NCI-H446 treated with DMSO at 0.1 percent for 48 hours (cell line): ENCODE measurements at regions not wholly inside any gene's neighbourhood (a gene's known extent, or its start where the extent isn't known, plus 50 kb on each side); places are given as distances from the start of the nearest gene placed in this dataset.
"Not testable (repeated sequence)": the region's sequence is repeated elsewhere in the genome, so short reads cannot be mapped to it uniquely, and the experiment has no call there.

Experiments
- DNase-seq: peaks from one replicate; lab custom pipeline; 2025; lab: John Stamatoyannopoulos, UW

DNA sequence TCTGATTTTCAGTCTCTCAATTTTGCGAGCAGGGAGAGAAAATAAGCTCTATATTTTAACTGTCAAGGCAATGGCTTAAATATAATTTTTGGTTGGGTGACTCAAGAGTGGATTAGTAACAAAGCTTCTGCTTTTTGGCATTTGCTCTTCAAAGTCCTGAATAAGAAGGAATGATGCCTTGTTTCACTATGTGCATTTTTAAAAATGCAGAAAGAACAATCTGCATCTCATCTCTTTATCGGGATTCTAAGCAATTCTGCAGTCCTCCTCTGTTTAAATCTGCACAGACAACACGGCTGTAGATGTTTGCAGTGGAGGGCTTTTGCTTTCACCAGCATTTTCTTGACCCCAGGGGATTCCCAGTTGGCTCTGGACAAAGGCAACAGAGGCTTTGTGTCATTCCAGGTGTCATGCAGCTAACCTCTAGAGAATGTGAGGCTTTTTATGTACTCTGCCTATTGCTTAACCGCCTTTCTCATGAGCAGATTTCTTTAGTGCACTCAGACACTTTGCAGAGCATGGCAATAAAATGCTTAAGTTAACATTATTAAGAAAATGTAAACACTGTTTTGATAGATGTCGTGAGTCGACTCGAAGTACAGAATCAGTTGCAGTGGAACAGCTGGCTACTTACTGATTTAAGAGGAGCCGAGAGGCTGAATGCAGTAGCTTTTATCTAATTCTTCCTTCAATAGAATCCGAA is 783.2 kb upstream of the NEGR1 start:
- DNase-seq: no peak

DNA sequence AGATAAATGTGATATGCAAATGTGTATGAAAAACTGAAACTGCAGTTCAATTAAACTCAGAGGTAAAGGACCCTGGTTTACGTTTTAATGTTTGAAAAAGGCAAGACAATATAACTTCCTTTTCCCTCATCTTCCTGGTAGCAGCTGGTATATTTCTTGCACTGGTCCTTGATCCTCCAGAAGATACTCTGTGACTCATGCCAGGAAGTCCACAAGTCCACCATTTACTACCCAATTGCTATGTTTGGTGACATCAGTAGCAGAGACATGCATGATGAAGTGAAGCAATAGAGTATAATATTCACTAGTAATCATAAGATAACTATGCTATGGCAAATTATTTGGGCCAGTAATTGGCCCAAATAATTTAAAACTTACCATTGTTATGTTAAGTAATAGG is 774.5 kb upstream of the NEGR1 start:
- DNase-seq: no peak

DNA sequence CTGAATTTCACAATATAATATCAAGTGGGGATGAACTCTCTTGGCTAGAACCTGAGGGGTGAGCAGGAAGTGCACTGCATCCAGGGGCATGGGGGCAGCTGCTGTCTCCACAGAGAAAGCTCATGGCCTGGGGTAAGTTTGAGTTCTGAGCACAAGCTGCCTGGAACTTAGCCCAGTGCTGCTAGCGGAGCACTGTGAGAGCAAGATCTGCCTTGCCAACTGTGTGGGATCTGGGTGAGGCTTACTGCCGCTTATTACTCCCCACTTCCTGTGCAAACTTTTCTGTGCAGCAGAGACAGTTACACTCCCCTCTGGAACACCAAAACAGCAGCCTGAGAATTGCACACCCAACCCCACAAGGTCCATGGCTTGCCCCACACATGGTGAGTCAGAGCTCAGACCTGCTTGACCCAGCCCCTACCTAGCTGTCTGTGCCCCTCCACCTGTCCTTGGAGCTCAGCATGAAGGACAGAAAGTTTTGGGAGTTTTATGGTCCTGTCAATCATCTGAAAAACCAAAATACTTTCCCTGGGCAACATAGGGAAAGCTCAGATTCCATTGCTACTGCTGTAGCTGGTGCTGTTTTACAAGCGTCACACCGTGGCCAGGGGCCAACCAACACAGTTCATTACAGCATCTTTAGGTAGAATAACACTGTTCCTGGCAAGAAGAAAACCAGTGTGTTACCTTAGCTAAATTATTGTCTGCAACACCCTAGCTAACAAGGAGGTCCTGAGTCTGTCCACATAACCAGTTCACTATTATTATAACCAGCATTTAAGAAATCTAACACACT is 762.1 kb upstream of the NEGR1 start:
- DNase-seq: peak; percentile 51

DNA sequence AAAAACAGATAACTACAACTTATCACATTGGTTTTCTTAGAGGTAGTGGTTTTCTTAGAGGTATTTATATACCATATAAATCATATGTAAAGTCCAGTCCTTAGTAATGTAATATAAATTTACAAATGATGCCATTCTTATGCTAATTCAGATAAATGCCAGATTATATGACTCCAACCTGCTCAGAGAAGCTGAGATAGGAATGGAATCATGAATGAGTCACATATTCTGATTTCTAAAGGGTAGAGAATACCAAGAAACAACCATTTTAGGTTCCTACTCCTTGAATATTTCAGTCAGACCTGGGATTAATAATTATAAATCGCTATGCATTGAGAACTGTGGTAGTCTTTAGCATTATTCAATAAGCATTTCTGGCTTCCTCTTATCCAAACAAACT is 760.1 kb upstream of the NEGR1 start:
- no peak for DNase-seq

DNA sequence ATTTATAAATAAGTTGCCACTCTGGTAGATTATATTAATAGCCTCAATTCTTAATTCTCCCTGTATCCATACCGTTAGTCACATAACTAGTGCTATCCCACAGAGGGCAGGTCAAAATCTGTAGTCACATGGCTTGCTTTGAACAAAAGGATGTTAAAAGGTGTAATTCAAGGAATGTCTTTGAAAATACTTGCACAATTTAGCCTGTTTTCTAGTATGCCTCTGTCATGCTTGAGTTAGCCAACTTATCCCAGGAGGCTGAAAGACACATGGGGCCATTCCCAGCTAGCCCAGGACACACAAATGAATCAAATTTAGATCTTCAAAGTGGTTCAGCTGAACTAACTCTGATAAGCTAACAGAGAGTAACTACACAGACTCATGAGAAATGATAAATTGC is 758.5 kb upstream of the NEGR1 start:
- no peak for DNase-seq

DNA sequence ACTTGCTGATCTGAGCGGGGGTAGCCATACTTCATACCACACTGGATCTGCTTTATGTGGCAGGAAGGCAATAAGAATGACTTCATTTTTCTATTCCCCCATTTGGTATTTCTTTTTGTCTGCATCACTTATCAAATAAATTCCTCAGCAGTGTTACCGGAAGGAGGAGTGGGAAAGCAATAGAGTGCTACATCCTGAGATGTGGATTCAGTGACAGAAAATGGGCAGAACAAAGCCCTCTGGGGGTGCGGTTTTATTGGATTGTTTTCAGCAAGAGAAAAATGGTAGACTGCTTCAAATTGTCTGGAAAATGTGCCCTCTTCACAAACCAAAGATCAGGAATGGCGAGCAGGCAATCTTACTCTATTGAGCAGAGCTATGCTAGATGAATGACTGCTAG is 751.9 kb upstream of the NEGR1 start:
- DNase-seq: no peak

DNA sequence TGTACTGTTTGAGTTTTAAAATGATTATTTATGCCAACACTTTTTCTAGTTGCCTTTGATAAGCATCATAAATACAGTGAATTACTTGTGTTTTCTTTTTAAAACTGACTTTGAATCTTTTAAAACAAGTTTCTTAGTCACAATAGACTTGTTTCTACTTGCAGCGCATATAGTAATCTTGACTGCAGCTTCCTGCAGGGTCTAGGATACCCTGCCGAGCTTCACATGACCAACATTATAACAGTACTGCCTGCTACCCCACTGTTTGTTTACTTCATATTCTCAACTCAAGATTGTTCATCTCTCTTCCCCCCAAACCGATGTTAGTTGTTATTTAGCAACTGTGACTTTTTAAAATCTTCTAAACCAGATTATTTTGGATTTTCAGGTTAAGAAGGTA is 751.3 kb upstream of the NEGR1 start:
- no peak for DNase-seq

DNA sequence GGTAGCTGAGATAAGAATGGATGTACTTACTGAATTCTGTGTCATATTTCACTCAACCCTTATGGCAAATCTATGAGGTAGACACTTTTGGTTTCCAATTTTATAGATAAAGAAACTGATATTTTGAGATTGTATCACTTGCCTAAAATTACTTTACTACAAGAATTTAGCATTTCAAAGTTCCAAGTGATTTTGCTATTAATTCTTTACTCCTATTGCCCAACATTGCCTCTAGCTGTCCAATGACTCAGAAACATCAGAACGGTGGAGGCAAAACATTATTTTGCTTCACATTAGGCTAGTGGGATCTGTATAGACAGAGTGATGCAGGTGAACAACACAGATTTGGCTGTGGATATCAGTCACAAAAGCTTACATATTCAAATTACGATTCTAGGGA is 747.2 kb upstream of the NEGR1 start:
- no peak for DNase-seq

DNA sequence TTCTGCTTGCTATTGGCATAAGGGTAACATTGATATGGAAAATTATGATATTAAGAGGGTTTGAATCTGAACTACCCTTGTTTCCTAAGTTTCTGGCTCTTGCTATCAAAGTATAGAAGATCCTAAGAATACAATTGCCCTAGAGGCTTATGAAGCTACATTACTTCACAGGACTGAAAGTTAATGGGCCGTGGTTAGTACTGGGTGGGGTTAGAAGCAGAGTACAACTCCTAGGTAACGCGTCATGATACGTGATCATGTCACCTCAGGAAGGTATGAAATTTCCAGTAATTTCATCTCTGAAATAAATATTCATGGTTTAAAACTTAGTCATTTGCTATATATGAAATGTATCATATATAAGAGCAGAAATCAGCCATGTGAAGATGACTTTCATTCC is 743.8 kb upstream of the NEGR1 start:
- no peak for DNase-seq

DNA sequence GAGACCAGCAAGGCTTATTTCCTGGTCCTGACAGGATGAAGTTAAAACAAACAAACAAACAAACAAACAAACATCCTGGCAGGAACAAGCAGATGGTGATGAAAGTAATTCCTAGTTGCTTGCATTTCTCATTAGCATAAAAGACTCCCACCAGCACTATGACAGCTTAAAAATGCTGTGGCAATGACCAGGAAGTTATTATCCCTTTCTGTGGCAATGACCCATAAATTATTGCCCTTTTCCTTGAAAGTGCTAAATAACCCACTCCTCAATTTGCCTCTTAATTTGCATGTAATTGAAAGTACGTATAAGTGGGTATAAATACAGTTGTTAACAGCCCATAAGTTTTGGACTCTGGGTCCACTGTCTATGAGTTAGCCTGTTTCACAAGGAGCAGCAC is 727.6 kb upstream of the NEGR1 start:
- no peak for DNase-seq

DNA sequence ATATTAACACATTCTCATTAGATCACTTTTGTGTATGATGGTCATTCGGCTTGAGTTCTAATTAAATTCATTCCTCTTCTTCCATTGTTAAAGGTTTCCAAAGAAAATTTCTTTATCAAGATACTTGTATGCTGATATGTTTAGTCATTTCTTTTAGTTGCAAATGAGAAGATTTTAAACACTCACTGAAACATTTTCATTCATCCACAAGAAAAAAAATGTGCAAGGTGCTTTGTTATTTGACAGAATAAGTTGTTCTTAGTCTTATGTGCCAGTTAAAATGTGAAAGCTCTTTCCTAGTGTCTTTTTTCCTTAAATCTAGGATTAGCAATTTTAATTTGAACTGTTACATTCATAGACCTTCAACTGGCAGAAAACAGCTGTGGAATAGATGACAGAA is 727.0 kb upstream of the NEGR1 start:
- no peak for DNase-seq

DNA sequence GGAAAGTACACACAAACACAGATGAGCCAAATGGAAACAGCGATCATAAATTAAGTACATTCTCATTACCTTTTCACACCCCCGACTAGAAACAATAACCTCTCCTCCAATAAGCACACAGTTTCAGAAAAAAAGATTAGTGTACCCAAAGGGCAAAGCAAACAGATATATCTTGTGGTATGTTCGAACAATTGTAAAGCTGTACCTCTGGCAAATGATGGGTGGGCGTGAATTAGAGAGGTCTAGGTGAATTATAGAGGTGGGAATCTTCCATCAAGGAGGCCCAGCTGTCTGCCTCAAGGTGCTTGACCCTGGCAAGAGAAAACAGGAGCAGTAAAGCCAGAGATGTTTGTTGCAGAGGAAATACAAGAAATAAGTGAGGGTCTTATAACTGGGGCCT is 715.3 kb upstream of the NEGR1 start:
- DNase-seq: no peak

DNA sequence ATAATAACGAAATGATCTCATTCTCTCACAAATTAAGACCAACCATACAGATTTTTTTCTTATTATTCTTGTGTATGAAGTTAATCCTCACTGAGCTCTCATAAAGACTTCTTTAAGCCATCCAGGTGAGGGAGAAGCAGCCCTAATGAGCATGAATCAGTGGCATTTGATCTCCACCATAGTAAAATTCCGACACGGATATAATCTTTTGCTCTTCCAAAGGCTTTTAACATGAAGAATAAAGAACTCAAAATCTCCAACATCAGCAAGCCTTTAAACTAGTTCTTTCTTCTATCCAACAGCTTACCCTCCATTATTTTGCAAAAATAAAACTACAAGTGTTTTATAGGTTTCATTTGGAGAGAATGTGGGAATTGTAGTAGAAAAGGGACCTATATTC is 714.7 kb upstream of the NEGR1 start:
- DNase-seq: no peak

DNA sequence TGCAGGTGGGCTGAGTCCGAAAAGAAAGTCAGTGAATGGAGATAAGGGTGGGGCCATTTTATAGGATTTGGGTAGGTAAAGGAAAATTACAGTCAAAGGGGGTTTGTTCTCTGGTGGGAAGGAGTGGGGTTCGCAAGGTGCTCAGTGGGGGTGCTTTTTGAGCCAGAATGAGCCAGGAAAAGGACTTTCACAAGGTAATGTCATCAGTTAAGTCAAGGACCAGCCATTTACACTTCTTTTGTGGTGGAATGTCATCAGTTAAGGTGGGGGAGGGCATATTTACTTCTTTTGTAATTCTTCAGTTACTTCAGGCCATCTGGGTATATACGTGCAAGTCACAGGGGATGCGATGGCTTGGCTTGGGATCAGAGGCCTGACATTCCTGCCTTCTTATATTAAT is 705.5 kb upstream of the NEGR1 start:
- DNase-seq: not testable (repeated sequence)

DNA sequence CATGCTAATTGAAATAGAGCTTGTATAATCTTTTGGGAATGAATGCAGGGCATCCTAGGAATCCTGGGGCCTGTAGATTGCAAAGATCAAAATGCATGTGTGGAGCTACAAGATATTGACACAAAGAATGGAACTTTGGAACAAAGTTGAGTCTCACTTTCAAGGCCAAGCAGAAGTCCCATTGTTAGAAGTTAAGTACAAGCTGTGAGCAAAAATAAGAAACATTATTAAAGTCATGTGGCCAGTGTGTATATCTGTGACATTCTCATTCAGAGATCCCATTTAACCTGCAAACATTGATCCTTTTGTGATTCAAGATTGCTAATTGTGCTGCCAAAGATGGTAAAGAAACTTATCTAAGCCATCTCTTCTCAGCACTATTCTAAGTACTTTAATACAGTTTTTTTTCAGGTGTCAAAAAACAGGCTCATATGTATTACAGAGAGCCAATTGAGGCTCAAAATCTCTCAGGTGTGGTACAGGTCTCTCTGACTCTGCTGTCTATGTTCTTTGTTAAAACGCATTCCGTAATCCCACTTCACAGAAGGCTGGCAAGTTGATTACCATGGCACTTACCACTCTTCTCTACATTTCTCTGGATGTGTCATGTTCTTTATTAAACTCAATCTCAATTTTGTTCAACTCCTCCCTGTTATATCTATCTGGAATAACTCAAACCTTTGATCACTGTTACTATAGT is 704.4 kb upstream of the NEGR1 start:
- DNase-seq: no peak

DNA sequence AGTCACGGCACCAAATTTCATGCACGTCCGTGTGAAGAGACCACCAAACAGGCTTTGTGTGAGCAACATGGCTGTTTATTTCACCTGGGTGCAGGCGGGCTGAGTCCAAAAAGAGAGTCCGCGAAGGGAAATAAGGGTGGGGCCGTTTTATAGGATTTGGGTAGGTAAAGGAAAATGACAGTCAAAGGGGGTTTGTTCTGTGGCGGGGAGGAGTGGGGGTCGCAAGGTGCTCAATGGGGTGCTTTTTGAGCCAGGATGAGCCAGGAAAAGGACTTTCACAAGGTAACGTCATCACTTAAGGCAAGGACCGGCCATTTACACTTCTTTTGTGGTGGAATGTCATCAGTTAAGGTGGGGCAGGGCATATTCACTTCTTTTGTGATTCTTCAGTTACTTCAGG is 702.7 kb upstream of the NEGR1 start:
- not testable (repeated sequence) for DNase-seq

DNA sequence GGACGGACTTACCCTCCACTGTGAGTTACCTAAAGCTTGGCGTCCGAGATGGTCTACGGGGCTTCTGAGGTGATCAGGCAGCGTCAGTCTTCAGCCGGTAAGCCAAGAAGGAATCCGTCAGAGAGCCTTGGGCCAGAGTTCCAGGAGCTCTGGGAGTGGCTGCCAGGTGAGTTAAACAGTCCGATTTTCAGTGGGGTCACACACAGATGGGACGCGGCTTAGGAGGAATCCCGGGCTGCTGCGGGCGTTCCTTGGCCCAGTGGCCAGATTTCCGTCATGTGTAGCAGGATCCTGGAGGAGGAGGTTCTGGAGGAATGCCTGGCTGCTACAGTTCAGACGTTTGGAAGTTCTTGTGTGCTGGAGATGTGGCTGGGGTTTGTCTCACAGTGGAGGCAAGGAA is 700.7 kb upstream of the NEGR1 start:
- DNase-seq: not testable (repeated sequence)

DNA sequence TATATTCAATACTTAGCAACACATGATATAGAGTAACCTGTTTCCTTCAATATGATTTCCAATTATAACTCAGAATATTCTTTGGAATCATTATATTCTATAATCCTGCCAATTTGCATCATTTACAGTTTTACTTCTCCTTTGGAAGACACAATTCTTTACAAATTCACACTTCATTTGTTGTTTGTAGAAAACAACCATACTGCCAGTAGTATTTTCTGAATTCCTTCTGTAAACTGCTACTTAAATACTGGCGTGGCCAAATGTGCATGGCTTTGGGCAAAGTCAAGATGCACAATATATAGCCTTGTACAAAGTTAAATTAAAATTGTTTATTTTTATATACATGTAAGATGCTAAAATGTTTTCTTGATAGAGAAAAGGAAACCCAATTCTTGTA is 687.1 kb upstream of the NEGR1 start:
- DNase-seq: no peak

DNA sequence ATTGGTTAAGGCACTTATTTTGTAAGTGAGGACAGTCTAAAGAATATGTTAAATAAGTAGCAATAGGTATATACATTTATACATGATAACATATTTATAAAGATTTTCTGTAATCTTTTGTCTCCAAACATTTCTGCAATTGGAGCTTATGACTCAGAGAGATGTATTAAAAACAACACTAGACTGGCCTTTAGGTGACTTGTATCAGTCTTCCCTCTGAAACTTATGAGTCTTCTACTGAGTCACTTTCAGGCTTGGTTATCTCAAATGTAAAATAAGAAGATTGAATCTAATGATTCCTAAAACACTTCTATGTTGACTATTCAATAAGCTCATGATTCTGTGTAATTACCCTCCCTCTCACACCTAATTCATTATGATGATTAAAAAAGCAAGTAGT is 672.6 kb upstream of the NEGR1 start:
- DNase-seq: no peak

DNA sequence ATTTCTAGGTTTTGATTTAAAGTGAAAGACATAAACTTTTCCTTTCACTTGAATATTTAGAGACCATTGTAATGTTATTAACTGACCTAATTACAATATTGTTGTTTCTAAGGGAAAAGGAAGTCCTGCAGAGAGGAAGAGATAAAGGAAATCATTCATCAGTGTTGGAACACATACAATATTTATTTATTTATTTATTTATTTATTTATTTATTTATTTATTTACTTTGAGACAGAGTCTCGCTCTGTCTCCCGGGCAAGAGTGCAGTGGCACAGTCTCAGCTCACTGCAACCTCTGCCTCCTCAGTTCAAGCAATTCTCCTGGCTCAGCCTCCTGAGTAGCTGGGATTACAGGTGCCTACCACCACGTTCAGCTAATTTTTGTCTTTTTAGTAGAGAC is 668.6 kb upstream of the NEGR1 start:
- not testable (repeated sequence) for DNase-seq

DNA sequence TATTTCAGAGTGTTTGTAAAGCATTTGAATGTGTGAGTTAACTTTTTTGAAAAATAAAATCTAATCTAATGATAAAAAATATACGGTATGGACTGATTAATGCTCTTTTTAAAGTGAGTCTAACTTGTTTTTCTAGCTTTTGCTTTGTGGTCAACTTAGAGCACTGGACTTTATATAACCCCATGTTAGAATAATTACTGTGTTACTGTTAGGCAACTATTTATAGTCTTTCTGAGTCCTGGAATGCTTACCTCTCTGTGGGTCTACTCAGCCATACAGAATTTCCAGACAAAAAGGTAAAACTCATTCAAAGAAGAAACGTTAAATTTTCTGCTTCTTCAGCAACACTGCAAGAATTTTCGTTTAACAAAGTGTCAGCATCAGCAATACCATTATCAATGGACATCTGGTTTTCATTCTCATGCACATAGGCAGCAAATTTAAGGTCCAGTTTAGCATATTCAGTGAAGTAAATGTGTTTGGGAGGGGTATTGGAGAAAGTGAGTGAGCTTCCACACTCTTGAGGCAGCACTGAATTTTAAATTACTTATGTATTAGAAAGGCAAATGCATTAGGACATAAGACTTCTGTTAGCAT is 664.7 kb upstream of the NEGR1 start:
- DNase-seq: no peak

DNA sequence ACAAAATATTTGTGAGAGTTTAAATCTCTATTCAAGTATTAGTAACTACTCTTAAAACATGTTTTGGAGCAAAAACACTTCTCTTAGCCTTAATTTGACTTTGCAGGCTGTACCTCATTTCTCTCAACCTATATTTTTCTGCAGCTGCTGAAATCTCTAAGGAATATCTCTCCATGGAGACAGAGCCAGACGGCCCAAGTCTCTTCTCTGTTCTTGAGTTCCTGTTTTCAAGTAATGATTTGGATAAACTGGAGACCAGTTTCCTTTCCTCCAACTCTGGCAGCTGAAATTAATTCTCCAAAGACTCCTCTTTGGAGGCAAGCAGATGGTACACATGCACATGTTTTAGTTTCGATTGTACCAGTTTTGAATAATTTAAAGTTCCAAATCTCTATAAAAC is 659.7 kb upstream of the NEGR1 start:
- DNase-seq: no peak

DNA sequence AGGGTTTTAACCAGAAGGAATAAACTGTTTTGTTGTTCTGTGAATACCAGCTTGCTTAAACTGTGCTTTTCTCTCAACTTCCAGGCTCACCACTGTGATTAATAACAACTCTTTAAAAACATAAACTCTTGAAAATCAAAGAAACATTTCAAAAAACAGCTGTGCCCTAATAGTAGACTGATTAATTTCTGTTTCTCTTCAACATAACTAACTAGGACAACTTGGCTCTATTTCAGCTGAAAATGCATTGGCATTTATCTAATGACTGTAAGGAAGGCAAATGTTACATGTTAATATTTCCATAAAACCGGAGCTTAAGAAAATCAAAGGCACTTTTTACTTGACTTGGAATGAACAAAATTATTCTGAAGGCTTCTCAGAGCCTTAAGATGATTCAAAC is 656.1 kb upstream of the NEGR1 start:
- no peak for DNase-seq
